Liver (tissue), 3 donors: ENCODE measurements at regions not wholly inside any gene's neighbourhood (a gene's known extent, or its start where the extent isn't known, plus 50 kb on each side); places are given as distances from the start of the nearest gene placed in this dataset.

Experiments
- CTCF ChIP-seq: fragments of 150-350 bp; IDR thresholded peaks from 2 replicates; pipeline ENCODE4 v1.5.1; 2017; ENCODE audit warnings: improper control_type of control experiment, low read depth, low read length; ENCODE audit not compliant: missing input control
- FOXA1 ChIP-seq: IDR thresholded peaks from 2 replicates; pipeline ENCODE4 v1.6.1; 2016; ENCODE audit warnings: antibody characterized with exemption
- JUND ChIP-seq, 2 donors: IDR thresholded peaks; 2 replicates each; pipeline ENCODE4 v1.6.1; 2016; ENCODE audit warnings: antibody characterized with exemption in 2 of 2
- RAD21 ChIP-seq, 2 donors: IDR thresholded peaks; 2 replicates each; pipeline ENCODE4 v1.6.1; 2016; ENCODE audit warnings: antibody characterized with exemption in 2 of 2, mild to moderate bottlenecking in 2 of 2
- REST ChIP-seq: IDR thresholded peaks from 2 replicates; pipeline ENCODE4 v1.6.1; 2016; ENCODE audit warnings: antibody characterized with exemption, mild to moderate bottlenecking
- SP1 ChIP-seq: IDR thresholded peaks from 2 replicates; pipeline ENCODE4 v1.6.1; 2018; ENCODE audit warnings: antibody characterized with exemption, mild to moderate bottlenecking
- TAF1 ChIP-seq: conservative IDR thresholded peaks from 2 replicates; pipeline ENCODE4 v1.6.1; 2016; ENCODE audit warnings: antibody characterized with exemption, mild to moderate bottlenecking
- YY1 ChIP-seq: IDR thresholded peaks from 2 replicates; pipeline ENCODE4 v1.6.1; 2016; ENCODE audit warnings: antibody characterized with exemption, mild to moderate bottlenecking
- ZBTB33 ChIP-seq: IDR thresholded peaks from 2 replicates; pipeline ENCODE4 v1.6.1; 2016; ENCODE audit warnings: antibody characterized with exemption
- donor health status: healthy.
- donor health status: healthy.

- no peak for TF ChIP-seq CTCF
- no peak for TF ChIP-seq ZBTB33
- no peak for TF ChIP-seq TAF1
- no peak for TF ChIP-seq SP1
- no peak for TF ChIP-seq JUND (IDR thresholded peaks at IDR 0.05)
- TF ChIP-seq RAD21 (IDR thresholded peaks at IDR 0.05): no peak
- TF ChIP-seq YY1: no peak
- no peak for TF ChIP-seq FOXA1
- TF ChIP-seq REST: no peak
These were observed 113.0 kb upstream of the DCLK2 start for GRCh38 chr4:149965206-149965605.
